ENCODE measurements at regions not wholly inside any gene's neighbourhood (a gene's known extent, or its start where the extent isn't known, plus 50 kb on each side); places are given as distances from the start of the nearest gene placed in this dataset.

DNA sequence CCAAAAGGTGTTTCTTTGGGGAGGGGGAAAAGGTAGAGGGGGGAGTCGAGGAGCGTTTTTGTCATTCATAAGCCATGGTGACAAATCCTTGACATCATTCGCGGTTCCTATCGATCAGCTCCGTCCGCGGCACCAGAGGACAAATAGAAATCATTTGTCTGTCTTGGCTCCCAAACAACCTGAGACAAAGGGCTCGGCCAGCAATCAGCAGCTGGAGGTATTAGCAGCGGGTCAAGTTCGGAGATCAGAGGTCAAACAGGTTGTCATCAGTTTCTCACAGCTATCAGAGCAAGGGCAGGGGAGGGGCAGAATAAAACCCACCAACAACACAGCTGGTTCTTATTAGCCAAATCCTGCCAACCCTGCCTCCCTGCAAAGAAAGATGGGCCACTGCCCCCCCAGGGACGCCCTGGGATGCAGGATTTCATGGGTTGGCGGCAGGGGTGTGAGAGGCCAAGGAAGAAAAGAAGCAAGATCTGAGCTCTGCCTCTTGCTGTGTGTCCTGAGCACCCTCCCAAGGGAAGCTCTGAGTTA, 145.3 kb upstream of the LHX1 start:
- CTCF ChIA-PET (ENCODE audit: partially characterized antibody) = interaction anchor here (0.8 to 4.0 kb wide), 10 partner anchors 8 to 142 kb away, joined by 3 to 17 read pairs (median 4); no protein-coding TSS in a partner anchor
- Histone ChIP-seq H3K4me1 (replicated peaks in 1 of 4; ENCODE audit: control insufficient read depth in 3 of 4, insufficient read depth in 4 of 4, low read length in 3 of 4) (peaks cover 6 to 14% (median 10%) of the 10 kb centered on the region in 4 experiments), H2BK20ac (ENCODE audit: low read length) (no peak overlapping the region), H4K20me1 (replicated peaks in 1 of 2; ENCODE audit: control insufficient read depth in 1 of 2, insufficient read depth in 2 of 2, low read length in 2 of 2) (no peaks in the 10 kb centered on the region), H4K8ac (ENCODE audit: extremely low read depth, insufficient read depth, low read length) (no peak overlapping the region), H3K27ac (ENCODE audit: low read depth, low read length) (no peak overlapping the region; the same call in 1 of the 2 replicates), H4K5ac (ENCODE audit: insufficient read length, low read depth, low read length) (no peak overlapping the region), H2BK120ac (replicated peaks; ENCODE audit: low read depth, low read length) (no peak overlapping the region), H2AFZ (ENCODE audit: low read length) (no peak overlapping the region), H3K79me1 (ENCODE audit: low read depth, low read length) (peaks cover 2% of the 10 kb centered on the region; the same call in 1 of the 2 replicates), H3K36me3 (ENCODE audit: control insufficient read depth in 2 of 4, insufficient read depth in 4 of 4, low read length in 3 of 4) (no peaks in the 10 kb centered on the region), H3K56ac (replicated peaks; ENCODE audit: insufficient read length, low read depth, low read length) (no peak overlapping the region), H2BK12ac (ENCODE audit: low read depth, low read length) (no peak overlapping the region), H3K18ac (ENCODE audit: extremely low read depth, low read length) (peak overlapping the region; percentile 42; the same call in 1 of the 2 replicates), H2BK5ac (ENCODE audit: low read depth, low read length) (no peak overlapping the region), H3K23ac (ENCODE audit: insufficient read length) (no peak overlapping the region), H2AK5ac (ENCODE audit: low read depth, low read length) (no peak overlapping the region), H3K27me3 (replicated peaks in 1 of 4; ENCODE audit: control insufficient read depth in 3 of 4, extremely low read depth in 1 of 4, insufficient read depth in 3 of 4, low read length in 3 of 4) (no peaks in the 10 kb centered on the region; a peak in 1 of 7 replicates), H3K4ac (replicated peaks; ENCODE audit: insufficient read length, low read depth, low read length) (no peak overlapping the region), H3K4me2 (ENCODE audit: insufficient read depth in 1 of 2, low read depth in 2 of 2, low read length in 2 of 2) (peak overlapping the region; percentile 38 to 43; a peak in 1 of 4 replicates), H3K9me3 (ENCODE audit: insufficient read depth in 2 of 2, low read depth in 1 of 2, low read length in 1 of 2) (no peaks in the 10 kb centered on the region), H3K9ac (replicated peaks in 1 of 4; ENCODE audit: extremely low read depth in 1 of 4, low read depth in 3 of 4, low read length in 3 of 4) (no peak overlapping the region; a peak in 2 of 7 replicates), H2BK15ac (ENCODE audit: low read length) (no peak overlapping the region), H3K14ac (ENCODE audit: insufficient read length) (no peak overlapping the region), H4K91ac (replicated peaks; ENCODE audit: insufficient read length, low read length) (no peak overlapping the region), H3K4me3 (ENCODE audit: extremely low read depth in 1 of 4, insufficient read depth in 2 of 4, low read depth in 3 of 4, low read length in 4 of 4) (peak overlapping the region in 1 of 4 experiments; percentile 20; a peak in 2 of 8 replicates), H3K79me2 (ENCODE audit: control insufficient read depth in 1 of 2, insufficient read depth in 2 of 2, low read length in 2 of 2) (no peaks in the 10 kb centered on the region), H3K23me2 (ENCODE audit: low read depth, low read length) (no peaks in the 10 kb centered on the region)
- TF ChIP-seq RXRA (IDR thresholded peaks at IDR 0.05; ENCODE audit: insufficient read depth, low read depth, low read length) (peak; percentile 93; the same call in 1 of the 2 replicates), ZNF274 (IDR thresholded peaks at IDR 0.05; ENCODE audit: borderline replicate concordance, extremely low read depth, low read length) (no peak)
- FAIRE-seq (no peak), DNase-seq (ENCODE audit: low read depth in 1 of 2, low spot score in 2 of 2) (no peak)
- POLR2A ChIA-PET (ENCODE audit: partially characterized antibody) = interaction anchor here (1.3 to 1.5 kb wide), 2 partner anchors 10 to 13 kb away, joined by 3 to 4 read pairs; no protein-coding TSS in a partner anchor
- 56% methylated on average over 13 of the region's 13 CpGs; no CpG with 5 or more reads in 1 of the 2 experiments for WGBS, 2 experiments (ENCODE audit: extremely low coverage in 1 of 2, insufficient coverage in 1 of 2, insufficient read length in 1 of 2, insufficient replicate concordance in 2 of 2, low coverage in 1 of 2, low lambda C conversion rate in 2 of 2, missing lambda C conversion rate in 1 of 2)
